T-helper 2 cell treated with Interferon-gamma antibody and Interleukin-4, amounts not matched to agents 5 μg/mL and 100 μg/mL, for 36 hours (primary cell): ENCODE measurements at regions not wholly inside any gene's neighbourhood (a gene's known extent, or its start where the extent isn't known, plus 50 kb on each side); places are given as distances from the start of the nearest gene placed in this dataset.

Experiments used
- DNase-seq: peaks from one replicate; pipeline ENCODE4 v3.0.0; 2021; ENCODE audit warnings: low spot score
- H3K27ac Mint-ChIP-seq: one replicate; pipeline ENCODE4 v1.8.0; 2021; ENCODE audit warnings: mild to moderate bottlenecking, mixed read lengths
- H3K27me3 Mint-ChIP-seq: one replicate; pipeline ENCODE4 v1.8.0; 2021; ENCODE audit warnings: low read depth, mixed read lengths
- H3K36me3 Mint-ChIP-seq: one replicate; pipeline ENCODE4 v1.8.0; 2021; ENCODE audit warnings: low read depth, mixed read lengths
- H3K4me1 Mint-ChIP-seq: one replicate; pipeline ENCODE4 v1.8.0; 2021; ENCODE audit warnings: low read depth, mixed read lengths
- H3K4me3 Mint-ChIP-seq: one replicate; pipeline ENCODE4 v1.8.0; 2022; ENCODE audit warnings: mild to moderate bottlenecking, moderate library complexity, mixed read lengths
- H3K9me3 Mint-ChIP-seq: one replicate; pipeline ENCODE4 v1.8.0; 2021; ENCODE audit warnings: mixed read lengths

DNA sequence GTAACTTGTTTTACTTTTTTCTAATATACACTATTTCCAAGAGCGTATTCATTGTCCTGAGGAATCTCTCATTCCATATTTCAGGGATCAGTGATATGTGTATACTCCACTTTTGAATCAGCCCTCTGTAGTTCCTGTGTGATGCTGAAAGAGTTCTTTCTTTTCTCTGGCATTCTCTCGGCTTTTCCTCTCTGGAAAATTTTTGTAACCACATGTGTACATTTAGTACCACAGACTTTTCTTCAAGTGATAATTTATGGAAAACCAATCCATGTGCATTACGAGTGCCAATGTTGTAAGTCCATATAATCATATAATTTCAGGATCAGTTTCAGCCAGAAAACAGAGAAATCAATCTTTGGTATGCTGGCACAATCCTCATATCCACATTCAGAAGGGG is 102.2 kb upstream of the MBNL2 start:
- no peak overlapping the region for H3K27ac Mint-ChIP-seq
- H3K36me3 Mint-ChIP-seq: no peaks in the 10 kb centered on the region
- no peaks in the 10 kb centered on the region for H3K4me1 Mint-ChIP-seq
- peaks cover 38% of the 10 kb centered on the region for H3K27me3 Mint-ChIP-seq
- no peak for DNase-seq
- no peak overlapping the region for H3K4me3 Mint-ChIP-seq
- H3K9me3 Mint-ChIP-seq: no peaks in the 10 kb centered on the region

DNA sequence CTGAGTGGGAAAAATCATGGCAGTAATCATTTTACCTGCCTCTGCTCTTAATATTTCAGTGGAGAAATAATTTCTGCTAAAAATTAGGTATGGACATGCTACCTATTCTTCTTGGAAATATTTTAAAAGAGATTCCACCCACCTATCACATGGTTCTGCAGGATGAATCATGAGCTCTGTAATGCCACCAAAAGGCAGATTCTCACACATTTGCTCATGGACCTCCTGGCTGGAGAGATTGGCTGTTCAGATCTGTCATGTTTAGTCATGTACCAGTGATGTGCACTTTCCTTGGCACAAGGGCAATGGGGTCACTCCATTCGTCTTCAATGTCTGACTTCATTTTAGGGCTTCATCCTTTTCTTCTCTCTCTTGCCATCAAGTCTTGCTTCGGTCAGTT is 101.8 kb upstream of the MBNL2 start:
- H3K36me3 Mint-ChIP-seq: no peaks in the 10 kb centered on the region
- no peak overlapping the region for H3K27ac Mint-ChIP-seq
- peaks cover 34% of the 10 kb centered on the region for H3K27me3 Mint-ChIP-seq
- peaks cover under 1% of the 10 kb centered on the region for H3K4me1 Mint-ChIP-seq
- no peak for DNase-seq
- no peaks in the 10 kb centered on the region for H3K9me3 Mint-ChIP-seq
- H3K4me3 Mint-ChIP-seq: no peak overlapping the region

GRCh38 chr13:97120976-97121375 is 101.2 kb upstream of the MBNL2 start:
- H3K27ac Mint-ChIP-seq: no peak overlapping the region
- peaks cover 30% of the 10 kb centered on the region for H3K27me3 Mint-ChIP-seq
- H3K4me1 Mint-ChIP-seq: peaks cover 4% of the 10 kb centered on the region
- no peaks in the 10 kb centered on the region for H3K9me3 Mint-ChIP-seq
- no peaks in the 10 kb centered on the region for H3K36me3 Mint-ChIP-seq
- DNase-seq: no peak
- H3K4me3 Mint-ChIP-seq: no peak overlapping the region

- H3K27me3 Mint-ChIP-seq: peaks cover 30% of the 10 kb centered on the region
- peaks cover 12% of the 10 kb centered on the region for H3K4me1 Mint-ChIP-seq
- DNase-seq: no peak
- no peaks in the 10 kb centered on the region for H3K9me3 Mint-ChIP-seq
- no peak overlapping the region for H3K27ac Mint-ChIP-seq
- no peaks in the 10 kb centered on the region for H3K36me3 Mint-ChIP-seq
- no peak overlapping the region for H3K4me3 Mint-ChIP-seq
Observed at GRCh38 chr13:97121894-97122293, 100.2 kb upstream of the MBNL2 start.

GRCh38 chr13:97122381-97122996 is 99.6 kb upstream of the MBNL2 start:
- no peak overlapping the region for H3K4me3 Mint-ChIP-seq
- no peak for DNase-seq
- H3K27ac Mint-ChIP-seq: no peak overlapping the region
- no peaks in the 10 kb centered on the region for H3K36me3 Mint-ChIP-seq
- H3K4me1 Mint-ChIP-seq: peaks cover 13% of the 10 kb centered on the region
- H3K9me3 Mint-ChIP-seq: no peaks in the 10 kb centered on the region
- peaks cover 30% of the 10 kb centered on the region for H3K27me3 Mint-ChIP-seq

- peaks cover 30% of the 10 kb centered on the region for H3K27me3 Mint-ChIP-seq
- no peaks in the 10 kb centered on the region for H3K9me3 Mint-ChIP-seq
- H3K4me3 Mint-ChIP-seq: no peak overlapping the region
- no peaks in the 10 kb centered on the region for H3K36me3 Mint-ChIP-seq
- peaks cover 13% of the 10 kb centered on the region for H3K4me1 Mint-ChIP-seq
- no peak overlapping the region for H3K27ac Mint-ChIP-seq
- no peak for DNase-seq
Observed at GRCh38 chr13:97124206-97124605, 97.9 kb upstream of the MBNL2 start.

DNA sequence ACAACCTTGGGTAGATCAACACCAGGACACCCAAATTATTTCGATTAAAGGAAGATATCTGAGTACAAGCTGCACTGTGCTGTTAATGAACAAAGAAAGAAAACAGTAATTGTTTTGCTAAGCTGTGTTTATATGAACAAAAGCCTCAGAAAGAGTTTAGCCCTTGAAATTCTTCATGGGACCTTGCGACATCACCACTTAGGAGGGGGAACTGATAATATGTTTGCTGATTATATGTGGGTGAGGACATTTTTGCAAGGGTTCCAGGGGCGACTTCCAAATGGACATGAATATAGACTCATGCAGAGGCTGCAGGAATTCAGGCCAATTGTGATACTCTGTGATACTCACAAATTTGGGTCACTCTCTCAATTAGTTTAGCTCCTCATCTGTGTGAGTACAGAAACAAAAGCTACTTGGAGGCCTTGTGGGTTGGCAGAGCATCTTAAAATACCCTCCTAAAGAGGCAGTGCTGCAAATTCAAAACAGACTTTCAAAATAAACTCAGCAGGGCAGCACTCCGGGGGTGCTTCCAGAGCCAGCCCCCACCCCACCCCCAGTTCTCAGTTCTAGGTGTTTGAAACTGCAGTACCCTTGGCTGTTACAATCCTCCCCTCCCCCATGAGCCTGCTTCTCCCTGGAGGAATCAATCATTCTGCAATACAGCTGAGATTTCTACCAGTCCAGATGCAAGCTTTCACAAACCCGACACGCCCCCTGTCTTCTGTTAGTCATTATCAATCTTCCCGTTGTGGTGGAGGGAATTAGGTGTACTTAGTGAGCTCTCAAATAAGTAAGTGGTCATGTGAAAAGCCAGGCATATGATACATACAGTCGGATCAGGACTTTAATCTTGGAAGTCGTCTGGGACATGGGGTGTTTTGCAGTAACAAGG is 97.0 kb upstream of the MBNL2 start:
- DNase-seq: peak; percentile 27
- H3K9me3 Mint-ChIP-seq: no peaks in the 10 kb centered on the region
- H3K36me3 Mint-ChIP-seq: no peaks in the 10 kb centered on the region
- H3K4me3 Mint-ChIP-seq: no peak overlapping the region
- H3K27ac Mint-ChIP-seq: no peak overlapping the region
- H3K27me3 Mint-ChIP-seq: peaks cover 27% of the 10 kb centered on the region
- peaks cover 13% of the 10 kb centered on the region for H3K4me1 Mint-ChIP-seq

- Mint-ChIP-seq H3K4me3 (no peak overlapping the region), H3K27ac (no peak overlapping the region), H3K9me3 (no peaks in the 10 kb centered on the region), H3K27me3 (peaks cover 19% of the 10 kb centered on the region), H3K4me1 (peaks cover 13% of the 10 kb centered on the region), H3K36me3 (no peaks in the 10 kb centered on the region)
- DNase-seq: peak; percentile 17
Observed at GRCh38 chr13:97125810-97126738, 96.1 kb upstream of the MBNL2 start.

DNA sequence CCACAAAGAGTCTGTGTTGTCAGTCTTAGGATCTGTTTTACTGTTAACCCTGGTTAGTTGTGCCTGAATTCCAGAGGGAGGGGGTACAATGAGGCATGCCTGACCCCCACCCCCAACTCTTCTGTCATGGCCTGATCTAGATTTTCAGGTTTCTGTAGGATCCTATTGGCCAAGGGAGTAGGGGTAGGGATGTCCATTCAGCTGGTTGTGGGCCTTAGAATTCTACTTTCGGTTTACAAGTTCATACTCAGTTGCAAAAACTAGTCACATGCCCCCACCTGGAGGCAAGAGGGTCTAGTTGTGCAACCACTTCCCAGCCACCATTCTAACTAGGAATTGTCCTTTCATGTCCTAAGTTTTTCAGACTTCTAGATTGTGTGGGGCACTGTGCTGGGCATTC is 94.3 kb upstream of the MBNL2 start:
- Mint-ChIP-seq H3K27ac (no peak overlapping the region), H3K36me3 (no peaks in the 10 kb centered on the region), H3K4me3 (no peak overlapping the region), H3K4me1 (peaks cover 13% of the 10 kb centered on the region), H3K27me3 (peaks cover 19% of the 10 kb centered on the region), H3K9me3 (no peaks in the 10 kb centered on the region)
- no peak for DNase-seq

DNA sequence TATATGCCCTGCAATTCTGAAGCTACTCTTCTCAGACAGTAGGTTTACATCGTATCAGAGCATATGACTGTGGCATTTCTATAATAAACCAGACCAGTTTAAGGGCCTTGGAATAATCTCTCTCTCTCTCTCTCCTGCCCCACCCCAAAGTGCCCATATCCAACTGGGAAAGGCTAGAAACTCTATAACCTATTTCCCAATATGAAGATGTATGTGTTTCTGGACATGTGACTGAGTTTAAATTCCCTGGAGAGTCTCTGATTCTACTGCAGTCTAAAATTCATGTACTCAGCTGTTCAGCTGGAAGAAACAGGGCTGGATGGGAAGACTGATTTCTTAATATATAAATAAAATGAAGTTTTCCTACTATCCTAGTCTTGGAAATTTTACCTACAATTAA is 91.9 kb upstream of the MBNL2 start:
- H3K4me1 Mint-ChIP-seq: peaks cover 13% of the 10 kb centered on the region
- H3K9me3 Mint-ChIP-seq: no peaks in the 10 kb centered on the region
- H3K4me3 Mint-ChIP-seq: no peak overlapping the region
- peaks cover 20% of the 10 kb centered on the region for H3K27me3 Mint-ChIP-seq
- H3K27ac Mint-ChIP-seq: no peak overlapping the region
- DNase-seq: no peak
- H3K36me3 Mint-ChIP-seq: no peaks in the 10 kb centered on the region

- peaks cover 18% of the 10 kb centered on the region for H3K27me3 Mint-ChIP-seq
- H3K4me3 Mint-ChIP-seq: no peak overlapping the region
- H3K9me3 Mint-ChIP-seq: no peaks in the 10 kb centered on the region
- H3K36me3 Mint-ChIP-seq: no peaks in the 10 kb centered on the region
- DNase-seq: no peak
- peaks cover 4% of the 10 kb centered on the region for H3K4me1 Mint-ChIP-seq
- H3K27ac Mint-ChIP-seq: no peak overlapping the region
Observed at GRCh38 chr13:97131447-97131846, 90.7 kb upstream of the MBNL2 start.

DNA sequence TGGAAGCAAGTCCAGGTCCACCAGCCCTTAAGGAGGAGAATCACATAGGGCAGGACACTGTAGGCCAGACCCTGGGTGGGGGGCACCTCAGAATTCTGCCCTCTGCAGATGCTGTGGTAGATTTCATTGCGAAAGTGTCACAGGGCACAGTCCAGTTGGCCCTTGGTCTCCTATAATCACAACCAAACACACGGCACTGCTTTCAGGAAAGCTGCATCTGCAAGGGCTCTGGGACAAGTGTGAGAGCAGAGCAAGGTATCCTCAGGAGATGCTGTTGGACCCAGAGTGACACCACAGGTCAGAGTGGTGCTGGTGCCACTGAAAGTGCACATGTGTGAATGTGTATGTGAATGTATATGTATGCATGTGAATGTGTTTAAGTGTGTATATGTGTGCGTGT is 88.6 kb upstream of the MBNL2 start:
- no peaks in the 10 kb centered on the region for H3K9me3 Mint-ChIP-seq
- no peaks in the 10 kb centered on the region for H3K4me1 Mint-ChIP-seq
- no peak overlapping the region for H3K27ac Mint-ChIP-seq
- no peak for DNase-seq
- no peaks in the 10 kb centered on the region for H3K36me3 Mint-ChIP-seq
- H3K4me3 Mint-ChIP-seq: no peak overlapping the region
- peaks cover 18% of the 10 kb centered on the region for H3K27me3 Mint-ChIP-seq

DNA sequence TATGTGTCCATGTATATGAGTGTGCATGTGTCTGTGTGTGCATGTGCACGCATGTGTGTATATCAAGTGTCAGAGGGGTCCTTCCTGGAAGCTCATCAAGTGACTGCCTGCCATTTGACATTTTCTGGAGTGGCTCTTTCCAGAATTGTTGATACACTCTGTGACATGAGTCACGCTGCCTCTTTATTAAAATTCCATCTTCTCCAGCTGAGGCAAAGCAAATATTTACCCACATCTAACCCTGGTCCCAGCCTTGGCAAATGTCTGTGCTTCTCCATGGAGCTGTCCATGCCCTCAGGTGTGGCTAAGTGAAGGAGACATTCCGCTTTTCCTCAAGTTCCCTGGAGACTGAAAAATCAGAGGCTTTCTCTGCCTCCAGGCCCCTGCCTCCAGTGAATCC is 88.2 kb upstream of the MBNL2 start:
- no peak overlapping the region for H3K27ac Mint-ChIP-seq
- no peak for DNase-seq
- no peaks in the 10 kb centered on the region for H3K4me1 Mint-ChIP-seq
- no peaks in the 10 kb centered on the region for H3K36me3 Mint-ChIP-seq
- no peaks in the 10 kb centered on the region for H3K9me3 Mint-ChIP-seq
- peaks cover 17% of the 10 kb centered on the region for H3K27me3 Mint-ChIP-seq
- H3K4me3 Mint-ChIP-seq: no peak overlapping the region
